GM12878 (cell line): ENCODE measurements at regions not wholly inside any gene's neighbourhood (a gene's known extent, or its start where the extent isn't known, plus 50 kb on each side); places are given as distances from the start of the nearest gene placed in this dataset.

Source experiments
- ATAC-seq: fragments of 200-7000 bp; cut with Tn5 transposase; 3 replicates; pipeline ENCODE4 v1.9.1; 2020; ENCODE audit warnings: mild to moderate bottlenecking, moderate library complexity
- BruUV-seq: library from RNA; stranded (reverse); fragments of 400-500 nt; replicated peaks from 2 replicates; lab custom pipeline; 2021; lab: Mats Ljungman, UMichigan
- CTCF ChIA-PET: fragments of 300-600 bp; sonication (Branson Sonifier 250); formaldehyde crosslinking; extraction: SDS; loops from one replicate; lab custom pipeline; 2021; ENCODE audit warnings: inconsistent platforms; lab: Yijun Ruan, JAX
- POLR2A ChIA-PET: fragments of 350-600 bp; formaldehyde crosslinking; extraction: SDS; loops from one replicate; lab custom pipeline; 2021; ENCODE audit warnings: inconsistent platforms; lab: Charles Lee
- RAD21 ChIA-PET: fragments of 300-600 bp; sonication (Branson Sonifier 250); formaldehyde crosslinking; loops from one replicate; lab custom pipeline; 2023; ENCODE audit warnings: antibody characterized with exemption; ENCODE audit not compliant: unreplicated experiment; lab: Charles Lee
- SMC1A ChIA-PET: fragments of 300-600 bp; sonication (Branson Sonifier 250); formaldehyde crosslinking; loops from one replicate; lab custom pipeline; 2023; ENCODE audit not compliant: unreplicated experiment, uncharacterized antibody; lab: Charles Lee
- DNase-seq: peaks from one replicate; pipeline ENCODE4 v3.0.0-alpha.2; 2011; ENCODE audit warnings: low read depth, low spot score
- FAIRE-seq: peaks from 3 replicates; lab custom pipeline; 2011; peaks lifted over from hg19 to GRCh38; lab: Jason Lieb, UNC
- H2AFZ ChIP-seq: 2 replicates; pipeline ENCODE4 v1.6.0; 2011; ENCODE audit warnings: low read depth, low read length, control low read depth; ENCODE audit not compliant: control insufficient read depth
- H3K27ac ChIP-seq: 2 replicates; pipeline ENCODE4 v1.5.1; 2011; ENCODE audit warnings: control low read depth; ENCODE audit not compliant: control insufficient read depth, insufficient read depth
- H3K27me3 ChIP-seq, 2 experiments: replicated peaks in 1 of 2; 2 replicates each; pipeline versions ENCODE4 v1.6.0 to v1.6.1; 2011; ENCODE audit warnings: low read length in 1 of 2; ENCODE audit not compliant: control insufficient read depth in 2 of 2, insufficient read depth in 2 of 2
- H3K36me3 ChIP-seq, 2 experiments: 2 replicates each; pipeline ENCODE4 v1.5.1; 2011; ENCODE audit warnings: low read length in 1 of 2; ENCODE audit not compliant: control insufficient read depth in 2 of 2, insufficient read depth in 2 of 2
- H3K4me1 ChIP-seq: 2 replicates; pipeline ENCODE4 v1.6.1; 2011; ENCODE audit warnings: mild to moderate bottlenecking, low read length, moderate library complexity, mixed read lengths; ENCODE audit not compliant: control insufficient read depth, insufficient read depth
- H3K4me2 ChIP-seq: 2 replicates; pipeline ENCODE4 v1.6.0; 2011; ENCODE audit warnings: control low read depth; ENCODE audit not compliant: control insufficient read depth, insufficient read depth
- H3K4me3 ChIP-seq: fragments of 200-600 bp; sonication (generic); 2 replicates; pipeline ENCODE4 v1.5.1; 2016
- H3K79me2 ChIP-seq: 2 replicates; pipeline ENCODE4 v1.6.0; 2011; ENCODE audit warnings: low read length; ENCODE audit not compliant: control insufficient read depth, insufficient read depth
- H3K9ac ChIP-seq: 2 replicates; pipeline ENCODE4 v1.8.0; 2011; ENCODE audit warnings: low read length, control low read depth, mixed read lengths; ENCODE audit not compliant: control insufficient read depth, insufficient read depth
- H3K9me3 ChIP-seq: replicated peaks from 3 replicates; pipeline ENCODE4 v1.5.1; 2011; ENCODE audit warnings: mild to moderate bottlenecking, low read length; ENCODE audit not compliant: control insufficient read depth, insufficient read depth
- H4K20me1 ChIP-seq: 2 replicates; pipeline ENCODE4 v1.6.0; 2011; ENCODE audit not compliant: control insufficient read depth, insufficient read depth
- E2F4 ChIP-seq: IDR thresholded peaks from 2 replicates; pipeline ENCODE4 v1.6.1; 2012; ENCODE audit warnings: low read depth, low read length, improper control_type of control experiment
- IRF5 ChIP-seq: fragments of 450-650 bp; IDR thresholded peaks from 2 replicates; pipeline ENCODE4 v1.6.1; 2017; ENCODE audit warnings: borderline replicate concordance
- JUND ChIP-seq: IDR thresholded peaks from 2 replicates; pipeline ENCODE4 v1.6.1; 2012; ENCODE audit warnings: low read depth, mild to moderate bottlenecking, low read length, improper control_type of control experiment, moderate library complexity
- PAX8 ChIP-seq: fragments of 450-650 bp; IDR thresholded peaks from 2 replicates; pipeline ENCODE4 v1.6.1; 2017; ENCODE audit warnings: mild to moderate bottlenecking, moderate library complexity
- SKIL ChIP-seq: fragments of 450-650 bp; IDR thresholded peaks from 2 replicates; pipeline ENCODE4 v1.6.1; 2017; ENCODE audit warnings: mild to moderate bottlenecking, low read depth, inconsistent platforms; ENCODE audit not compliant: poor library complexity, severe bottlenecking
- WGBS: methylation state at CpG from one replicate; pipeline ENCODE4 v1.1.6; 2016; ENCODE audit warnings: low lambda C conversion rate; ENCODE audit not compliant: insufficient replicate concordance, insufficient coverage; ENCODE audit errors: missing lambda C conversion rate; 5-methylcytosine and 5-hydroxymethylcytosine counted together
- in situ Hi-C: fragments of 300-500 bp; cut with MboI; formaldehyde crosslinking; loops from 9 replicates; pipeline ENCODE4 v1.14.3; 2018; ENCODE audit warnings: mixed read lengths
- intact Hi-C: fragments of 100-400 bp; cut with micrococcal nuclease; formaldehyde crosslinking; loops from one replicate; pipeline ENCODE4 v1.14.2; 2022; ENCODE audit not compliant: unreplicated experiment

- Histone ChIP-seq H3K4me3 (no peak overlapping the region), H4K20me1 (no peaks in the 10 kb centered on the region), H3K4me2 (no peak overlapping the region), H3K9ac (no peak overlapping the region), H3K27me3 (no peaks in the 10 kb centered on the region), H3K79me2 (no peaks in the 10 kb centered on the region), H3K9me3 (no peaks in the 10 kb centered on the region), H2AFZ (no peak overlapping the region), H3K4me1 (no peaks in the 10 kb centered on the region), H3K36me3 (no peaks in the 10 kb centered on the region), H3K27ac (no peak overlapping the region)
- 39% methylated on average over 2 of the region's 2 CpGs for WGBS
- TF ChIP-seq SKIL = no peak
- no peak for TF ChIP-seq JUND
- TF ChIP-seq IRF5 = no peak
- TF ChIP-seq PAX8 = no peak
- no peak for TF ChIP-seq E2F4
- FAIRE-seq (no peak), ATAC-seq (no peak), DNase-seq (no peak)
- no TSS peak for BruUV-seq
- intact Hi-C loops (no loop called here), in situ Hi-C loops (no loop called here)
- SMC1A ChIA-PET = no interaction called here
- CTCF ChIA-PET = no interaction called here
- RAD21 ChIA-PET = no interaction called here
- POLR2A ChIA-PET = no interaction called here
These were observed 95.0 kb downstream of the TLR5 start for GRCh38 chr1:223048026-223048425.
